Epithelial cell of proximal tubule (primary cell): ENCODE measurements at regions not wholly inside any gene's neighbourhood (a gene's known extent, or its start where the extent isn't known, plus 50 kb on each side); places are given as distances from the start of the nearest gene placed in this dataset.
"Not testable (repeated sequence)": the region's sequence is repeated elsewhere in the genome, so short reads cannot be mapped to it uniquely, and the experiment has no call there.

ENCODE experiments used
- DNase-seq: peaks from one replicate; pipeline ENCODE4 v3.0.0-alpha.2; 2011; ENCODE audit warnings: low read depth
- H3K4me3 ChIP-seq: 2 replicates; pipeline ENCODE4 v1.5.1; 2011; ENCODE audit warnings: low read depth, mild to moderate bottlenecking, low read length
- TF ChIP-seq, protein P1 (sequence below): conservative IDR thresholded peaks from 2 replicates; pipeline ENCODE4 v1.5.1; 2012; ENCODE audit warnings: low read depth, mild to moderate bottlenecking, low read length

DNA sequence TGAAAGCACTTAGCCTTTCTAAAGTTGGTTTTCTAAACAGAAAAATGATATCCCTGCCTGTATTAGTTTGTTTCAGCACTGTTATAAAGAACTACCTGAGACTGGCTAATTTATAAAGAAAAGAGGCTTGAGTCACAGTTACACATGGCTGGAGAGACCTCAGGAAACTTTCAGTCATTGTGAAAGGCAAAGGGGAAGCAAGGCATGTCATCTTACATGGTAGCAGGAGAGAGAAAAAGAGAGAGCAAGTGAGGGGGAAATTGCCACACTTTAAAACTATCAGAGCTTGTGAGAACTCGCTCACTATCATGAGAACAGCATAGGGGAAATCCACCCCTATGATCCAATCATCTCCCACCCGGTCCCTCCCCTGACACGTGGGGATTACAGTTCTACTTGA, 64.9 kb downstream of the FAM170A start:
- no peak for DNase-seq
- H3K4me3 ChIP-seq: no peak overlapping the region
- TF ChIP-seq, protein P1, sequence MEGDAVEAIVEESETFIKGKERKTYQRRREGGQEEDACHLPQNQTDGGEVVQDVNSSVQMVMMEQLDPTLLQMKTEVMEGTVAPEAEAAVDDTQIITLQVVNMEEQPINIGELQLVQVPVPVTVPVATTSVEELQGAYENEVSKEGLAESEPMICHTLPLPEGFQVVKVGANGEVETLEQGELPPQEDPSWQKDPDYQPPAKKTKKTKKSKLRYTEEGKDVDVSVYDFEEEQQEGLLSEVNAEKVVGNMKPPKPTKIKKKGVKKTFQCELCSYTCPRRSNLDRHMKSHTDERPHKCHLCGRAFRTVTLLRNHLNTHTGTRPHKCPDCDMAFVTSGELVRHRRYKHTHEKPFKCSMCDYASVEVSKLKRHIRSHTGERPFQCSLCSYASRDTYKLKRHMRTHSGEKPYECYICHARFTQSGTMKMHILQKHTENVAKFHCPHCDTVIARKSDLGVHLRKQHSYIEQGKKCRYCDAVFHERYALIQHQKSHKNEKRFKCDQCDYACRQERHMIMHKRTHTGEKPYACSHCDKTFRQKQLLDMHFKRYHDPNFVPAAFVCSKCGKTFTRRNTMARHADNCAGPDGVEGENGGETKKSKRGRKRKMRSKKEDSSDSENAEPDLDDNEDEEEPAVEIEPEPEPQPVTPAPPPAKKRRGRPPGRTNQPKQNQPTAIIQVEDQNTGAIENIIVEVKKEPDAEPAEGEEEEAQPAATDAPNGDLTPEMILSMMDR: no peak

DNA sequence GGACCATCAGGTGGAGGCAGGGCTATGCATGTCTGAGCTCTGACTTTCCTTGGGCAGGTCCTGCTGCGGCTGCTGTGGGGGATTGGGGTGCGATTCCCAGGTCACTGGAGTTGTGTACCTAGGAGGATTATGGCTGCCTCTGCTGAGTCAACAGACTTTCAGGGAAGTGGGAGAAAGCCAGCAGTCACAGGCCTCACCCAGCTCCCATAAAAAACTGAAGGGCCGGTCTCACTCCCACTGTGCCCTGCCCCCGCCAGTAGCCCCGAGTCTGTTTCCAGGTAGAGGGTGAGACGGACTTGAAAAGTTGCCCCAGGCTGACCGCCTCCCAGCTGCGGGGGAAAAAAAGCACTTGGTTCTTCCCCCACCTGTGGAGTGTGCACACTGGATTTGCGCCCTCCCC, 76.7 kb downstream of the FAM170A start:
- no peak for DNase-seq
- TF ChIP-seq, protein P1: no peak

DNA sequence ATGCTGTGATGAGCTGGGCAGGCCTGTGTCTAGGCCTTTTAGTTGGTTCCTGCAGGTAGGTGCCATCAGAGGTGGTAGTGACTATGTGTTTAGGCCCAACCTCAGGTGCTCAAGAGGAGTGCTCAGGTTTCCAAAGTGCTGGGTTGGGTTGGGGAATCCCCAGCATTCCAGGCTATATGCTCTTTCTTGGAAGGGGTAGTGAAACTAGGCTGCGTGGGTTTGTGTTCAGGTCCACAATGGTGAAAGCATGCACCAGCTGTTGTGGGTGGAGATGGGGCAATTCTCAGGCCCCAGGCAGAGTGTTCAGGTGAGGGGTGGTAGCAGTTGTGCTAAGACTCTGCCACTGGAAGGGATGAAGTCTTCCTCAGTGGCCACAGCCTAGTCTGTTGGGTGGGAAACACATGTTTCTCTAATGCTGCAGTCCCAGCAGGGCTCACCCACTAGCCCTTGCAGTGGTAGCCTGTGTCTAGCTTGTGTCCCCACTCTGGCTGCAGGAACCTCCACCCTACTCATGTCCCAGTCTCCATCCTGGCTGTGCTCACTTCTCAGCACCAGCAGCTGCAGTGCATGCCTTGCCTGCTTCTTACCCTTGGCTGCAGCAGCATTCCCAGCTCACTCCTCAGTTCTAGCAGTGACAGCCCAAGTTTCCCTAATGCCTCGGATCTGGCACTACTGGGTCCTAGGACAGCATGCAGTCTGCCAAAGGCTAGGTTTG, 78.9 kb downstream of the FAM170A start:
- no peak overlapping the region for H3K4me3 ChIP-seq
- TF ChIP-seq, protein P1: no peak
- DNase-seq: no peak

More for the DNA sequence above, 76.7 kb downstream of the FAM170A start:
- H3K4me3 ChIP-seq: no peak overlapping the region

DNA sequence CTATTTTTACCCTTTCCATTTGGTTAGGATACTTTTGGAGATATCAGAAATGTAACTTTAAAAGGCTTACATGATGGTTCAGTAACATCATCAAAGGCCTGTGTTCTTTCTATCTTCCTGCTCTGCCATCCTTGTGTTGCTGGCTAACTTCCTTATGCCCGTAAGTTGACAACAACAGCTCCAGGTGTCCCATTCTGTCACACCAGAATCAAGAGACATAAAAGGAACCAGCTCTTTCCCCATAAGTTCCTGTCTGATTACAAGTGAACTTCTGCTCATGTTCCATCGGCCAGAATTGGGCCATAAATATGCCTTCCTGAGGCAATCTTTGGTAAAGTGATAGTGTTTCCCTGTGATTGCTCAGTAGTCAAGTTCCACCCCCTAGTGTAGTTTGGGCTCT, 92.4 kb downstream of the FAM170A start:
- TF ChIP-seq, protein P1: no peak
- DNase-seq: no peak

DNA sequence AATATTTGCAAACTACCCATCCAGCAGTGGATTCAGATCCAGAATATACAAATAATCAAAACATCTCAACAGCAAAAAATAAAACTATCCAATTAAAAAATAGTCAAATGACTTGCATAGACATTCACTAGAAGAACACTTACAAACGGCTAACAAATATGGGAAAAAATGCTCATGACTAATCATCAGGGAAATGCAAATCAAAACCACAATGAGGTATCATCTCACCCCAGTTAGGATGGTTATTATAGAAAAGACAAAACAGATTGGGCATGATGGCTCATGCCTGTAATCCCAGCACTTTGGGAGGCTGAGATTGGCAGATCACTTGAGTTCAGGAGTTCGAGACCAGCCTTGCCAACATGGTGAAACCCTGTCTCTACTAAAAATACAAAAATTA, 95.9 kb downstream of the FAM170A start:
- not testable (repeated sequence) for DNase-seq, H3K4me3 ChIP-seq

More for the DNA sequence above, 92.4 kb downstream of the FAM170A start:
- H3K4me3 ChIP-seq: no peak overlapping the region

DNA sequence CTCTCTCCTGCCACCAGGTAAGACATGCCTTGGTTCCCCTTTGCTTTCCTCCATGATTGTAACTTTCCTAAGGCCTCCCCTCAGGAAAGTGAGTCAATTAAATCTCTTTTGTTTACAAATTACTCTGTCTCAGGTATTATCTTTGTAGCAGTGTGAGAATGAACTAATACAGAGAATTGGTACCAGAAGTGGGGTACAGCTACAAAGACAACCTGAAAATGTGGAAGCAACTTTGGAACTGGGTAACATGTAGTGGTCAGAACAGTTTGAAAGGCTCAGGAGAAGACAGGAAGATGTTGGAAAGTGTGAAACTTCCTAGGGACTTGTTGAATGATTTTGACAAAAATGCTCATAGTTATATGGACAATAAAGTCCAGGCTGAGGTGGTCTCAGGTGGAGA, 97.2 kb downstream of the FAM170A start:
- TF ChIP-seq, protein P1: no peak
- no peak overlapping the region for H3K4me3 ChIP-seq
- no peak for DNase-seq

DNA sequence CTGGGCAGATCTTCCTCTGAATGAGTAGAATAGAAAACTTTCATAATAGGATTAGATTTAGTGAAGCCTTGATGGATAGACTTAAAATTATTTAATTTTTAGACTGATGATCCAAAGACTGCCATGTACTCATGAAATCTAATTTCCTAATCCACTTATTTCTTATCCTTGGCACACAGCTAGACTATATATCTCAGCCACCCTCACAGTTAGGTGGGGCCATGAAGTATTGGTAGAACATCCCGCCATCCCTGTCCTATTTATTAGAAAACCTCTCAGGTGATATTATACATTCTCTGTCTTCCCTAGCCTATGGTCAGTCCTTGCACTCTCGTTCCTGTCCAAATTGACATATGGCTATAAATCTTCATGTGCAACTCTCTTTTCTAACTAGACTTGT, 110.9 kb downstream of the FAM170A start:
- no peak for DNase-seq
- TF ChIP-seq, protein P1: no peak
- no peak overlapping the region for H3K4me3 ChIP-seq
